Thyroid gland (tissue), 4 donors: ENCODE measurements at regions not wholly inside any gene's neighbourhood (a gene's known extent, or its start where the extent isn't known, plus 50 kb on each side); places are given as distances from the start of the nearest gene placed in this dataset.

Experiments
- CTCF ChIP-seq, 6 experiments: fragments of 200-600 bp in 3 of 6; fragments of 450-650 bp in 3 of 6; sonication (generic) in 3 of 6; IDR thresholded peaks; one replicate each; pipeline ENCODE4 v1.5.1; 2016 to 2019; ENCODE audit warnings: antibody characterized with exemption in 6 of 6, mild to moderate bottlenecking in 2 of 6, inconsistent platforms in 1 of 6, moderate library complexity in 1 of 6
- POLR2A ChIP-seq, 2 donors: fragments of 450-650 bp; IDR thresholded peaks; one replicate each; pipeline ENCODE4 v1.6.1; 2017; ENCODE audit warnings: antibody characterized with exemption in 2 of 2, mild to moderate bottlenecking in 2 of 2, moderate library complexity in 1 of 2

GRCh38 chr12:58412461-58413060 lies 471.2 kb downstream of the ATP23 start:
- TF ChIP-seq POLR2A (IDR thresholded peaks at IDR 0.05) (no peak), CTCF (IDR thresholded peaks at IDR 0.05) (no peak)
